ENCODE measurements at regions not wholly inside any gene's neighbourhood (a gene's known extent, or its start where the extent isn't known, plus 50 kb on each side); places are given as distances from the start of the nearest gene placed in this dataset.

GRCh38 chr17:53979991-53980390 is 157.3 kb downstream of the KIF2B start:
- TF ChIP-seq CTCF (IDR thresholded peaks at IDR 0.05; ENCODE audit: insufficient read depth, low read length): no peak
- no peak for DNase-seq (ENCODE audit: low read depth)
- no peak overlapping the region for H3K4me3 ChIP-seq (ENCODE audit: low read depth, low read length)

GRCh38 chr17:53996131-53996530 is 173.4 kb downstream of the KIF2B start:
- no peak for DNase-seq (ENCODE audit: low read depth)
- no peak overlapping the region for H3K4me3 ChIP-seq (ENCODE audit: low read depth, low read length)
- no peak for TF ChIP-seq CTCF (IDR thresholded peaks at IDR 0.05; ENCODE audit: insufficient read depth, low read length)

- no peak for TF ChIP-seq CTCF (IDR thresholded peaks at IDR 0.05; ENCODE audit: insufficient read depth, low read length)
Measured at GRCh38 chr17:53996890-53997289, 174.2 kb downstream of the KIF2B start.

GRCh38 chr17:54007855-54008254 is 185.1 kb downstream of the KIF2B start:
- DNase-seq (ENCODE audit: low read depth): no peak
- no peak overlapping the region for H3K4me3 ChIP-seq (ENCODE audit: low read depth, low read length)
- no peak for TF ChIP-seq CTCF (IDR thresholded peaks at IDR 0.05; ENCODE audit: insufficient read depth, low read length)

More at GRCh38 chr17:53996890-53997289, 174.2 kb downstream of the KIF2B start:
- H3K4me3 ChIP-seq (ENCODE audit: low read depth, low read length): no peak overlapping the region
- DNase-seq (ENCODE audit: low read depth): no peak

GRCh38 chr17:54009502-54009901 is 186.8 kb downstream of the KIF2B start:
- no peak for TF ChIP-seq CTCF (IDR thresholded peaks at IDR 0.05; ENCODE audit: insufficient read depth, low read length)
- H3K4me3 ChIP-seq (ENCODE audit: low read depth, low read length): no peak overlapping the region
- DNase-seq (ENCODE audit: low read depth): no peak

GRCh38 chr17:54013072-54013471 is 190.3 kb downstream of the KIF2B start:
- no peak overlapping the region for H3K4me3 ChIP-seq (ENCODE audit: low read depth, low read length)
- DNase-seq (ENCODE audit: low read depth): no peak
- TF ChIP-seq CTCF (IDR thresholded peaks at IDR 0.05; ENCODE audit: insufficient read depth, low read length): no peak

GRCh38 chr17:54015734-54016133 is 193.0 kb downstream of the KIF2B start:
- TF ChIP-seq CTCF (IDR thresholded peaks at IDR 0.05; ENCODE audit: insufficient read depth, low read length): no peak
- no peak overlapping the region for H3K4me3 ChIP-seq (ENCODE audit: low read depth, low read length)
- DNase-seq (ENCODE audit: low read depth): no peak

Data from fibroblast of the aortic adventitia (primary cell).